ENCODE measurements at regions not wholly inside any gene's neighbourhood (a gene's known extent, or its start where the extent isn't known, plus 50 kb on each side); places are given as distances from the start of the nearest gene placed in this dataset.

- Histone ChIP-seq H2AFZ (ENCODE audit: low read depth, low read length) (no peak overlapping the region), H3K27ac (ENCODE audit: extremely low read depth, low read depth, low read length) (no peak overlapping the region), H3K9me1 (ENCODE audit: control insufficient read depth, insufficient read depth, low read length) (no peaks in the 10 kb centered on the region), H3K36me3 (ENCODE audit: control insufficient read depth, insufficient read depth, low read length) (no peaks in the 10 kb centered on the region), H3K4me1 (replicated peaks in 1 of 2; ENCODE audit: control insufficient read depth in 2 of 2, insufficient read depth in 2 of 2, low read length in 2 of 2) (no peaks in the 10 kb centered on the region), H3K4me3 (no peak overlapping the region), H3K9ac (ENCODE audit: insufficient read depth in 1 of 2, low read depth in 2 of 2, low read length in 2 of 2) (no peak overlapping the region), H4K20me1 (replicated peaks; ENCODE audit: control insufficient read depth, insufficient read depth, low read length) (no peaks in the 10 kb centered on the region), H3K9me3 (replicated peaks; ENCODE audit: control insufficient read depth, insufficient read depth, low read depth, low read length) (no peaks in the 10 kb centered on the region), H3K4me2 (ENCODE audit: insufficient read depth, low read length) (no peak overlapping the region), H3K27me3 (ENCODE audit: control insufficient read depth in 2 of 2, insufficient read depth in 2 of 2, low read length in 2 of 2) (peaks cover 5 to 8% of the 10 kb centered on the region in 2 experiments; a peak in 3 of 5 replicates), H3K79me2 (ENCODE audit: control insufficient read depth, insufficient read depth, low read length) (no peaks in the 10 kb centered on the region)
- POLR2A ChIA-PET = interaction anchor here (0.6 kb wide), 1 partner anchor 10 kb away, joined by 4 read pairs; no protein-coding TSS in a partner anchor
- CTCF ChIA-PET (ENCODE audit: low intra/inter-chr PET ratio) = no interaction called here
- in situ Hi-C loops (cut with MboI) (no loop called here), intact Hi-C loops (cut with micrococcal nuclease) (no loop called here)
- DNase-seq (ENCODE audit: extremely low read depth in 1 of 4, low spot score in 3 of 4) = no peak
- no TSS peak for BruUV-seq (replicated peaks)
- TF ChIP-seq ZZZ3 (IDR thresholded peaks at IDR 0.05) (no peak), KLF13 (tag; IDR thresholded peaks at IDR 0.05; ENCODE audit: borderline replicate concordance, low read depth) (no peak)
- WGBS (ENCODE audit: insufficient coverage, low coverage, missing lambda C conversion rate) = 3% methylated on average over 4 of the region's 4 CpGs
- no peak for FAIRE-seq
- no peak for ATAC-seq
These were observed 83.3 kb upstream of the SLC30A5 start for GRCh38 chr5:69010476-69010875.

GRCh38 chr5:69011910-69012309 is 81.9 kb upstream of the SLC30A5 start:
- Histone ChIP-seq H3K79me2 (ENCODE audit: control insufficient read depth, insufficient read depth, low read length) (no peaks in the 10 kb centered on the region), H2AFZ (ENCODE audit: low read depth, low read length) (no peak overlapping the region), H3K27me3 (ENCODE audit: control insufficient read depth in 2 of 2, insufficient read depth in 2 of 2, low read length in 2 of 2) (peaks cover 7 to 18% of the 10 kb centered on the region in 2 experiments; a peak in 4 of 5 replicates), H3K9me3 (replicated peaks; ENCODE audit: control insufficient read depth, insufficient read depth, low read depth, low read length) (no peaks in the 10 kb centered on the region), H3K9me1 (ENCODE audit: control insufficient read depth, insufficient read depth, low read length) (no peaks in the 10 kb centered on the region), H3K4me2 (ENCODE audit: insufficient read depth, low read length) (no peak overlapping the region), H3K4me3 (no peak overlapping the region), H3K27ac (ENCODE audit: extremely low read depth, low read depth, low read length) (no peak overlapping the region), H4K20me1 (replicated peaks; ENCODE audit: control insufficient read depth, insufficient read depth, low read length) (no peaks in the 10 kb centered on the region), H3K4me1 (replicated peaks in 1 of 2; ENCODE audit: control insufficient read depth in 2 of 2, insufficient read depth in 2 of 2, low read length in 2 of 2) (no peaks in the 10 kb centered on the region), H3K9ac (ENCODE audit: insufficient read depth in 1 of 2, low read depth in 2 of 2, low read length in 2 of 2) (no peak overlapping the region), H3K36me3 (ENCODE audit: control insufficient read depth, insufficient read depth, low read length) (no peaks in the 10 kb centered on the region)
- ChIA-PET POLR2A (interaction anchor here (1.6 kb wide), 1 partner anchor 11 kb away, joined by 3 read pairs; no protein-coding TSS in a partner anchor), CTCF (ENCODE audit: low intra/inter-chr PET ratio) (no interaction called here)
- ATAC-seq (no peak), FAIRE-seq (no peak), DNase-seq (ENCODE audit: extremely low read depth in 1 of 4, low spot score in 3 of 4) (no peak)
- intact Hi-C loops (cut with micrococcal nuclease) (no loop called here), in situ Hi-C loops (cut with MboI) (no loop called here)
- BruUV-seq (replicated peaks) = no TSS peak
- 0% methylated on average over 5 of the region's 5 CpGs for WGBS (ENCODE audit: insufficient coverage, low coverage, missing lambda C conversion rate)
- TF ChIP-seq HMG20B (CRISPR knock-in tag; IDR thresholded peaks at IDR 0.05) (no peak), PRDM10 (IDR thresholded peaks at IDR 0.05; ENCODE audit: partially characterized antibody) (no peak), ZNF232 (CRISPR knock-in tag; IDR thresholded peaks at IDR 0.05) (no peak), KAT2B (IDR thresholded peaks at IDR 0.05; ENCODE audit: low read depth, low read length) (no peak), HMBOX1 (IDR thresholded peaks at IDR 0.05) (no peak), FOXK2 (conservative IDR thresholded peaks at IDR 0.05 in 1 of 2, IDR thresholded peaks at IDR 0.05 in 1 of 2; ENCODE audit: low read depth in 2 of 2) (no peak), MCM2 (IDR thresholded peaks at IDR 0.05; ENCODE audit: low read depth) (no peak), E2F3 (CRISPR knock-in tag; IDR thresholded peaks at IDR 0.05) (no peak), POLR3A (IDR thresholded peaks at IDR 0.05; ENCODE audit: borderline replicate concordance, extremely low read depth, insufficient read depth, insufficient read length) (no peak)

Data from K562 (cell line).